IPS-15b (cell line): ENCODE measurements at regions not wholly inside any gene's neighbourhood (a gene's known extent, or its start where the extent isn't known, plus 50 kb on each side); places are given as distances from the start of the nearest gene placed in this dataset.

Experiments
- H3K27me3 ChIP-seq: one replicate; pipeline ENCODE4 v1.6.1; 2013; ENCODE audit warnings: low read length; ENCODE audit not compliant: control insufficient read depth, insufficient read depth
- H3K36me3 ChIP-seq: one replicate; pipeline ENCODE4 v1.6.1; 2013; ENCODE audit warnings: low read length; ENCODE audit not compliant: control insufficient read depth, insufficient read depth
- H3K4me1 ChIP-seq: one replicate; pipeline ENCODE4 v1.6.1; 2013; ENCODE audit warnings: mild to moderate bottlenecking, low read length; ENCODE audit not compliant: control insufficient read depth, insufficient read depth
- H3K4me3 ChIP-seq: one replicate; pipeline ENCODE4 v1.5.1; 2013; ENCODE audit warnings: low read depth, low read length
- H3K9ac ChIP-seq: one replicate; pipeline ENCODE4 v1.6.1; 2013; ENCODE audit warnings: low read depth, mild to moderate bottlenecking, low read length
- H3K9me3 ChIP-seq: one replicate; pipeline ENCODE4 v1.6.1; 2013; ENCODE audit warnings: mild to moderate bottlenecking, low read length; ENCODE audit not compliant: control insufficient read depth, insufficient read depth

GRCh38 chr20:56829788-56830385, 200.8 kb downstream of the TFAP2C start:
- Histone ChIP-seq H3K9me3 (no peaks in the 10 kb centered on the region), H3K9ac (no peak overlapping the region), H3K4me1 (peaks cover 12% of the 10 kb centered on the region), H3K27me3 (no peaks in the 10 kb centered on the region), H3K4me3 (no peak overlapping the region), H3K36me3 (no peaks in the 10 kb centered on the region)

- H3K4me1 ChIP-seq, result peaks cover 12% of the 10 kb centered on the region
- H3K4me3 ChIP-seq, result no peak overlapping the region
- no peaks in the 10 kb centered on the region for H3K9me3 ChIP-seq
- H3K36me3 ChIP-seq, result no peaks in the 10 kb centered on the region
- H3K27me3 ChIP-seq, result no peaks in the 10 kb centered on the region
- H3K9ac ChIP-seq, result no peak overlapping the region
Measured at GRCh38 chr20:56831795-56832194, 202.7 kb downstream of the TFAP2C start.

- Histone ChIP-seq H3K9ac (no peak overlapping the region), H3K27me3 (no peaks in the 10 kb centered on the region), H3K36me3 (no peaks in the 10 kb centered on the region), H3K4me1 (peaks cover 4% of the 10 kb centered on the region), H3K4me3 (no peak overlapping the region), H3K9me3 (no peaks in the 10 kb centered on the region)
Measured at GRCh38 chr20:56833427-56833826, 204.3 kb downstream of the TFAP2C start.

- no peaks in the 10 kb centered on the region for H3K36me3 ChIP-seq
- H3K4me1 ChIP-seq, result no peaks in the 10 kb centered on the region
- H3K4me3 ChIP-seq, result no peak overlapping the region
- no peaks in the 10 kb centered on the region for H3K27me3 ChIP-seq
- no peaks in the 10 kb centered on the region for H3K9me3 ChIP-seq
- H3K9ac ChIP-seq, result no peak overlapping the region
Measured at GRCh38 chr20:56835829-56836550, 206.9 kb downstream of the TFAP2C start.

- Histone ChIP-seq H3K27me3 (no peaks in the 10 kb centered on the region), H3K4me1 (no peaks in the 10 kb centered on the region), H3K4me3 (no peak overlapping the region), H3K9me3 (no peaks in the 10 kb centered on the region), H3K36me3 (no peaks in the 10 kb centered on the region), H3K9ac (no peak overlapping the region)
Measured at GRCh38 chr20:56839222-56839621, 210.1 kb downstream of the TFAP2C start.

GRCh38 chr20:56839786-56840185, 210.7 kb downstream of the TFAP2C start:
- H3K36me3 ChIP-seq, result no peaks in the 10 kb centered on the region

GRCh38 chr20:56840716-56841261, 211.7 kb downstream of the TFAP2C start:
- H3K4me3 ChIP-seq, result no peak overlapping the region
- H3K4me1 ChIP-seq, result no peaks in the 10 kb centered on the region
- no peak overlapping the region for H3K9ac ChIP-seq
- no peaks in the 10 kb centered on the region for H3K36me3 ChIP-seq
- no peaks in the 10 kb centered on the region for H3K27me3 ChIP-seq
- H3K9me3 ChIP-seq, result no peaks in the 10 kb centered on the region

More at GRCh38 chr20:56839786-56840185, 210.7 kb downstream of the TFAP2C start:
- Histone ChIP-seq H3K9me3 (no peaks in the 10 kb centered on the region), H3K4me3 (no peak overlapping the region), H3K4me1 (no peaks in the 10 kb centered on the region), H3K27me3 (no peaks in the 10 kb centered on the region), H3K9ac (no peak overlapping the region)

GRCh38 chr20:56841346-56841908, 212.3 kb downstream of the TFAP2C start:
- Histone ChIP-seq H3K36me3 (no peaks in the 10 kb centered on the region), H3K9me3 (no peaks in the 10 kb centered on the region), H3K4me1 (no peaks in the 10 kb centered on the region), H3K27me3 (peaks cover 3% of the 10 kb centered on the region), H3K4me3 (no peak overlapping the region), H3K9ac (no peak overlapping the region)

GRCh38 chr20:56842056-56842455, 212.9 kb downstream of the TFAP2C start:
- H3K27me3 ChIP-seq, result peaks cover 3% of the 10 kb centered on the region
- no peaks in the 10 kb centered on the region for H3K4me1 ChIP-seq
- H3K9ac ChIP-seq, result no peak overlapping the region
- no peaks in the 10 kb centered on the region for H3K9me3 ChIP-seq
- H3K36me3 ChIP-seq, result no peaks in the 10 kb centered on the region
- H3K4me3 ChIP-seq, result no peak overlapping the region

GRCh38 chr20:56843386-56843785, 214.3 kb downstream of the TFAP2C start:
- H3K36me3 ChIP-seq, result no peaks in the 10 kb centered on the region
- H3K9me3 ChIP-seq, result no peaks in the 10 kb centered on the region
- peaks cover 3% of the 10 kb centered on the region for H3K27me3 ChIP-seq
- H3K9ac ChIP-seq, result no peak overlapping the region
- no peaks in the 10 kb centered on the region for H3K4me1 ChIP-seq
- H3K4me3 ChIP-seq, result no peak overlapping the region

GRCh38 chr20:56843817-56844216, 214.7 kb downstream of the TFAP2C start:
- Histone ChIP-seq H3K36me3 (no peaks in the 10 kb centered on the region), H3K9ac (no peak overlapping the region), H3K4me1 (no peaks in the 10 kb centered on the region), H3K4me3 (no peak overlapping the region), H3K27me3 (peaks cover 3% of the 10 kb centered on the region), H3K9me3 (no peaks in the 10 kb centered on the region)
